OCI-LY7 (cell line): ENCODE measurements at regions not wholly inside any gene's neighbourhood (a gene's known extent, or its start where the extent isn't known, plus 50 kb on each side); places are given as distances from the start of the nearest gene placed in this dataset.

ENCODE experiments used
- BruUV-seq: library from RNA; stranded (reverse); fragments of 400-500 nt; replicated peaks from 2 replicates; lab custom pipeline; 2021; lab: Mats Ljungman, UMichigan
- CTCF ChIA-PET: fragments of 300-600 bp; sonication (Branson Sonifier 250); formaldehyde crosslinking; loops from one replicate; lab custom pipeline; 2022; ENCODE audit warnings: antibody characterized with exemption; ENCODE audit not compliant: unreplicated experiment; lab: Charles Lee
- POLR2A ChIA-PET: fragments of 300-600 bp; sonication (Branson Sonifier 250); formaldehyde crosslinking; loops from one replicate; lab custom pipeline; 2022; ENCODE audit warnings: antibody characterized with exemption; lab: Charles Lee
- DNase-seq: peaks from one replicate; pipeline ENCODE4 v3.0.0-alpha.2; 2015; ENCODE audit warnings: low spot score
- H2AFZ ChIP-seq: fragments of 200-600 bp; sonication (generic), shearing (Covaris generic); 2 replicates; pipeline ENCODE4 v1.6.1; 2014; ENCODE audit warnings: mild to moderate bottlenecking, antibody characterized with exemption, low read length, moderate library complexity
- H3K27ac ChIP-seq: fragments of 200-600 bp; sonication (generic); 2 replicates; pipeline ENCODE4 v1.5.1; 2014; ENCODE audit warnings: mixed run types, low read depth, mild to moderate bottlenecking, moderate library complexity, low read length, inconsistent platforms; ENCODE audit not compliant: poor library complexity, severe bottlenecking
- H3K36me3 ChIP-seq: fragments of 200-600 bp; sonication (generic); 2 replicates; pipeline ENCODE4 v1.6.1; 2014; ENCODE audit warnings: mild to moderate bottlenecking, antibody characterized with exemption, low read length, moderate library complexity, mixed read lengths; ENCODE audit not compliant: insufficient read depth
- H3K4me1 ChIP-seq: fragments of 200-600 bp; sonication (generic); 2 replicates; pipeline ENCODE4 v1.5.1; 2014; ENCODE audit warnings: mild to moderate bottlenecking, low read length; ENCODE audit not compliant: insufficient read depth, poor library complexity, severe bottlenecking
- H3K4me2 ChIP-seq: fragments of 200-600 bp; sonication (generic); 2 replicates; pipeline ENCODE4 v1.6.1; 2014; ENCODE audit warnings: mild to moderate bottlenecking, low read length
- H3K4me3 ChIP-seq: fragments of 200-600 bp; sonication (generic); 2 replicates; pipeline ENCODE4 v1.5.1; 2014; ENCODE audit warnings: mild to moderate bottlenecking, low read depth, low read length; ENCODE audit not compliant: poor library complexity, severe bottlenecking
- H3K79me2 ChIP-seq: fragments of 200-600 bp; sonication (generic); 2 replicates; pipeline ENCODE4 v1.6.1; 2016; ENCODE audit warnings: low read depth, mild to moderate bottlenecking, low read length, moderate library complexity, mixed read lengths; ENCODE audit not compliant: insufficient read depth
- H3K9me2 ChIP-seq: fragments of 200-600 bp; sonication (generic); 2 replicates; pipeline ENCODE4 v1.6.1; 2016; ENCODE audit warnings: mild to moderate bottlenecking, low read length, mixed read lengths; ENCODE audit not compliant: insufficient read depth
- H3K9me3 ChIP-seq: fragments of 200-600 bp; sonication (generic); 2 replicates; pipeline ENCODE4 v1.6.1; 2014; ENCODE audit warnings: mild to moderate bottlenecking, mixed run types, low read length, mixed read lengths
- H4K20me1 ChIP-seq: fragments of 200-600 bp; sonication (generic); 2 replicates; pipeline ENCODE4 v1.6.1; 2014; ENCODE audit warnings: mild to moderate bottlenecking, antibody characterized with exemption, low read length, moderate library complexity, mixed read lengths; ENCODE audit not compliant: insufficient read depth
- CTCF ChIP-seq: fragments of 200-600 bp; sonication (generic); conservative IDR thresholded peaks from 2 replicates; pipeline ENCODE4 v1.5.1; 2014; ENCODE audit warnings: mild to moderate bottlenecking, antibody characterized with exemption, low read length, moderate library complexity, mixed read lengths
- EZH2phosphoT487 ChIP-seq: fragments of 200-600 bp; sonication (generic); IDR thresholded peaks from 2 replicates; pipeline ENCODE4 v1.6.1; 2018; ENCODE audit warnings: low read depth, borderline replicate concordance, mild to moderate bottlenecking, mixed run types, antibody characterized with exemption, low read length, moderate library complexity, mixed read lengths
- intact Hi-C: fragments of 100-400 bp; cut with micrococcal nuclease; formaldehyde crosslinking; loops from one replicate; pipeline ENCODE4 v1.10.0; 2022; ENCODE audit not compliant: unreplicated experiment

- H3K9me3 ChIP-seq, result no peaks in the 10 kb centered on the region
- H3K4me3 ChIP-seq, result no peak overlapping the region
- H3K4me2 ChIP-seq, result no peak overlapping the region
- no peaks in the 10 kb centered on the region for H3K79me2 ChIP-seq
- H2AFZ ChIP-seq, result no peak overlapping the region
- intact Hi-C loops, result no loop called here
- no peak overlapping the region for H3K27ac ChIP-seq
- DNase-seq, result no peak
- peaks cover 10% of the 10 kb centered on the region for H3K4me1 ChIP-seq
- H4K20me1 ChIP-seq, result no peaks in the 10 kb centered on the region
- POLR2A ChIA-PET, result no interaction called here
- BruUV-seq, result no TSS peak
- no peaks in the 10 kb centered on the region for H3K36me3 ChIP-seq
- no peaks in the 10 kb centered on the region for H3K9me2 ChIP-seq
- CTCF ChIA-PET, result no interaction called here
- TF ChIP-seq CTCF (no peak), EZH2phosphoT487 (no peak)
Observed at GRCh38 chr2:15729001-15729400, 137.3 kb downstream of the DDX1 start.

DNA sequence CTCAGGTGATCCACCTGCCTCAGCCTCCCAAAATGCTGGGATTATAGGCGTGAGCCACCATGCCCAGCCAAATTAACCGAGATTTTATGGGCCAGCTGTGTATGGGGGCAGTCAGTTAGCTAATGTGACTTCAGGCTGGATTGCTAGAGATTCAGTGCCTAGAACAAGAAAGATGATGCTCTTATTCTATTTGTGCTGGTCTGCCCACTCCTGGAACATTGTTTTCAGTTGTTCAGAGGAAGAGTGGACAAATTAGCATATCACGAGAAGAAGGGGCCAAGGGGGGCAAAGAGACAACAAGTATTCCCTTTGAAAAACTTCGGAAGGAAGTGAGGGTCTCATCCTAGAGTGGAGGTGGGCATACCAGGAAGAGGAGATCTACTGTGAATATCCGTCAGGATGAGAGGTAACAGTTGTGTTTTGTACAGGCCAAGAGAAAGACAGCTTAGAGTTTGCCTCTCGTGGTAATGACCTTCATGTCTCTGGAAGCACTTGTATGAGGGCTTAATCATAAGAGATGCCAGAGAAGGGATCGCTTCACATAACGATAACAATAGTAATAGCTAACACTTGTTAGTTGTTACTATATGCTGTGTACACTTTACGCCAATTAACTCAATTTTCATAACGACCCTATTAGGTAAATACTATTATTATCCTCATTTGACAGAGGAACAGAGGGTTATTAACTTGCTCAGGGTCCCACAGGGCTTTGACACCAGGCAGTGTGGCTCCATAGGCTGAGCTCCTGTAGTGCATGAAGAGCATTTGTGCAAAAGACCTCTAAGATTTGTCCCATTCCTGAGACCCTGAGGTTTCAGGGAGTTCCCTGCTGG is 138.3 kb downstream of the DDX1 start:
- CTCF ChIA-PET, result no interaction called here
- H2AFZ ChIP-seq, result no peak overlapping the region
- intact Hi-C loops, result no loop called here
- no peak overlapping the region for H3K4me2 ChIP-seq
- H3K4me1 ChIP-seq, result peaks cover 10% of the 10 kb centered on the region
- no peak for DNase-seq
- H3K27ac ChIP-seq, result no peak overlapping the region
- no TSS peak for BruUV-seq
- no peaks in the 10 kb centered on the region for H3K79me2 ChIP-seq
- H3K4me3 ChIP-seq, result no peak overlapping the region
- H3K9me2 ChIP-seq, result no peaks in the 10 kb centered on the region
- POLR2A ChIA-PET, result interaction anchor here (1.1 kb wide), 1 partner anchor 20 kb away, joined by 3 read pairs; no protein-coding TSS in a partner anchor
- no peaks in the 10 kb centered on the region for H3K36me3 ChIP-seq
- TF ChIP-seq CTCF, result no peak
- TF ChIP-seq EZH2phosphoT487, result no peak
- H3K9me3 ChIP-seq, result no peaks in the 10 kb centered on the region
- no peaks in the 10 kb centered on the region for H4K20me1 ChIP-seq
